SIG-M5 treated with dmso at 0.1 percent for 504 hours (cell line): ENCODE measurements at regions not wholly inside any gene's neighbourhood (a gene's known extent, or its start where the extent isn't known, plus 50 kb on each side); places are given as distances from the start of the nearest gene placed in this dataset.
"Not testable (repeated sequence)": the region's sequence is repeated elsewhere in the genome, so short reads cannot be mapped to it uniquely, and the experiment has no call there.

Experiments used
- DNase-seq: peaks from one replicate; lab custom pipeline; 2025; ENCODE audit not compliant: unreplicated experiment; lab: John Stamatoyannopoulos, UW

- no peak for DNase-seq
Measured at GRCh38 chr9:86634501-86634900, 280.3 kb upstream of the TUT7 start.

GRCh38 chr9:86633945-86634344 lies 279.7 kb upstream of the TUT7 start:
- DNase-seq: no peak

DNA sequence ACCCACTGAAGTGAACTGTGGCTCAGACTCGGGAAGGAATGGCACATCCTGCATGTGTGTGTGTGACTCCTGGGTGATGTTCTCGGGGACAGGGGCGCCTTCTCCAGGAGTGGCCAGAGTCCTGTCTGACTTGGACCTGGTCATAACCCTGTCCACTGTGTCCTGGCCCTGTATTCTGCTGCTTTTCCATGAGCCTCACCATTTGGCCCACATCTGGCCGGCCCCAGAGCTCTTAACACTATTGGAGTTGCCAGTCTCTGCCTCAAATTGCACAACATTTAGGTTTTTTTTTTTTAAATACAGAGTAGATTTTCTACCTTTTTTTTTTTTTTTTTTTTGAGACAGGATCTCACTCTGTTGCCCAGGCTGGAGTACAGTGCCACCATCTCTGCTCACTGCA lies 278.3 kb upstream of the TUT7 start:
- no peak for DNase-seq

GRCh38 chr9:86629530-86629929 lies 275.3 kb upstream of the TUT7 start:
- DNase-seq: no peak

DNA sequence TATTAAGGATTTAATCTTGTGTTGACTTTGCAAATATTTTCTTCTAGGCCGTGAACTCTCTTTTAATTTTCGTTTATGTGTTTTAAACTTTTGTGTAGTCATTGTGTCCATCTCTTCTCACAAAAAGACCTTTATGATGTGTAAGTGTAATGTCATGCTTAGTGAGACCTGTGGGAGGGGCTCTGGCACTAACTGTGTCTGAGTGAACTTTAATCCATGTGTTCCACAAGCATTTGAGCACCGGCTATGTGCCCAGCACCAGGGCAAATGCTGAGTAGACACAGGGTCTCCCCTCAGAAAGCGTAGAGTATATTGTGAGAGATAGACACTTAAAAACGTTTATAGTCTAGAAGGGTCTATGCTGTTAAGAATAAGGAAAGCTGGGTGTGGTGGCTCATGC lies 272.6 kb upstream of the TUT7 start:
- DNase-seq: no peak

- no peak for DNase-seq
Measured at GRCh38 chr9:86624630-86625029, 270.4 kb upstream of the TUT7 start.

DNA sequence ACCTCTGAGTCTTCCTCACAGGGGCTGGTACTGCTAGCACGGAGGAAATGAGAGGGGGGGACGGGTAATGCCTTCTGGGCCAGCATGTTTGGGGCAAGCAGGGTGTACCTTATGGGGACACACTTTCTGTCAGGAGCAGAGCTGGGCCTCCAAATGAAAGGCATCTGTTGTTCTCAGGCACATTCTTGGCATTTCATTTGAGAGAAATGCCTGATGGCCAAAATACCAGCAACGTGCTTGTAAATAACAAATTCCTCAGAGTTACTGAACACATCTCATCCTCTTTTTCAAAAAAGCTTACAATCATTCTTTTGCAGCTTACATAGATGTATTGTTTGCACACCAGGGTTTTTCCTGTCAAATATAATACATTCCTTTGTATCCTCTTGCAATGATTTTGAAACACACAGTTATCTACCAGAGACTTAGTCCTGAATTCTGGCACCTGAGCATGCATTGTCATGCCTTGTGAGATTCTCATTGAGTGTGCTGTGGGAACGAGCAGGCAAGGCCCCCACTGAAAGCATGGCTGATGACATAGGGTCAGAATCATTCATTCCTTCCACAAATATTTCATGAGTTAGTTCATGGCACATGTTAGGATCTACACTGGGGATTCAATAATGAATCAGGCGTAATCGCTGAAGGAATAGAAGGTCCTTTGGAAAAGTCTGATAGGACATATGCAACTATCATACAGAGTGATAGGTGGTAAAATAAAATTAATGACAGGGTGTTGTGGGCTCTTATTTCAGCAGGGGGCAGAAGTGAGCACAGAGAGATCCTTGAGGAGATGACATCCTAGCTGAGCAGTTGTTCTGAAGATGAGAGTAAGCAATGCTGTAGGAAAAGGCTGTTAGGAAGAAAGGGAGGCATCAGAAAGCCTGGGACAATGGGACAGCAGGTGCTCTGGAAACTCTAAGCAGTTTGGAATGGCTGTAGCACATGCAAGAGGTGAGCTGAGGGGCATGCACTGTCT lies 260.9 kb upstream of the TUT7 start:
- no peak for DNase-seq

GRCh38 chr9:86613943-86614342 lies 259.7 kb upstream of the TUT7 start:
- DNase-seq: no peak

GRCh38 chr9:86611534-86611933 lies 257.3 kb upstream of the TUT7 start:
- not testable (repeated sequence) for DNase-seq

GRCh38 chr9:86605303-86605702 lies 251.1 kb upstream of the TUT7 start:
- DNase-seq: no peak

DNA sequence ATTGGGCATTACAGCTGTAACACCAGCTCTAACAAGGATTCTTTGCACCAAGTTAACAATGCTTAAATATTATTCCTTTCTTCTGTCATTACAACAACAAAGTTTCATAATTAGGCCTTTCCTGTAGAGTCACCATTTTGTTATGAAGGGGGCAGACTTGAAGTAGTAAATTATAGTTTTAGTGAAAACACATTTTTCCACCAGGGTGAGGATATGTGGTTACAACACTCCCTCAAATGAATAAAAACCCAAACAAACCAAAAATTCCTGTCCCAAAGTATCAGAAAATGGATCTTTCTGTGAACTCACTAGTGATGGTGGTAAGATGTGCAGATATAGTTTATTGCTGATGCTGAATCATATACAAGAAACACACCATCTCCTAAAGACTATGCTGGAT lies 250.5 kb upstream of the TUT7 start:
- no peak for DNase-seq

DNA sequence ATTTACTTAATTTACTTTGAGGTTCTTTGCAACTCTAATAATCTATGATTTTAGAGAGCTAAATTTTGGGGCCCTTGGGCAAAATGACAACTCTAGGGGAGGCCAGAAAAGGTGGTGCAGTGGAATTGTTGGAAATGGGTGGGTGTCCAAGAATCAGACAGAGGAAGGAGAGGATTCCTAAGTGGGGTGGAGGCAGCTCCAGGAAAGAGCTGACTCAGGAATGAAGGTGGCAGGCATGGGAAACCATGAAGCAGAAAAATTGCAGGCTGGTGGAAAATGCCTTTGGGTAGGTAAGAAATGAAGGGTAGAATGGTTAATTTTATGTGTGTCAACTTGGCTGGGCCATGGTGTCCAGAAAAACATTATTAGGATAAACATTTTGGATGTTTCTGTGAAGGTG lies 248.5 kb upstream of the TUT7 start:
- DNase-seq: no peak

DNA sequence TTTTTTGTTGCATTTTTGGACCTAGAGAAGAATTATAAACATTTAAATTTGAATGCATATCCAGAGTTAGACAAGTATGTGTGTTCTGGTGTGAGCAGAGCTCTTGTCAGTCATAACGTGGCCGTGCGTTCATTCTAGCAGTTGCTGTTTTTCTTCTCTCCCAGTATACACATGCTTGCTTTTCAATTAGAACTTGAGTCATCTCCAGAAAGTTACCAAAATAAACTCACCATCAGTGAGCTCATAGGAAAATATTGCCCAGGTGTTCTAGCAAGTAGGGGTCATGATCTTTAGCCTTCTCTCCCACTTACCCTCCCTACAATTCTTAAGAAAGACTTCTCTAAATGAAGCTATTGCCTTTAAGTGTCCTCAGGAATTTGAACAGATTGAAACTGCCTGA lies 247.5 kb upstream of the TUT7 start:
- no peak for DNase-seq

DNA sequence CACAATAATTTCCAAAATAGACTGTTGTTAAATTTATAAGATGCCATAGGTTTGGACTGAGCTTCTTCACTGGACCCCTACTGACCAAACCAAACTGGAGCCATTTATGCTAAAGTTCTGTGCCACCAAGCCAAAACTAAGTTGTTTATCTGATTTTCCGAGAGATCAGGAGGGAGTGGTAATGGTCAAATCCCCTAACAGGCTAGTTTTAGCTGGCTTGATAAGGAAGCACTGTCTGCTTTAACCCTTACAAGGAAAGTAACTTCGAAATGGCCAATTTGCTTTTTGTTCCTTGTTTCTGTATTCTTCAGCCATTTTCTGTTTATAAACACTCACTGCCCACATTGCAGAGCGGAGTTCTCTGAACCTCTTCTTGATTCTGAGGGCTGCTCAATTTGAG lies 246.8 kb upstream of the TUT7 start:
- DNase-seq: no peak

- DNase-seq: no peak
Measured at GRCh38 chr9:86600291-86600690, 246.1 kb upstream of the TUT7 start.

GRCh38 chr9:86599561-86599960 lies 245.4 kb upstream of the TUT7 start:
- no peak for DNase-seq

DNA sequence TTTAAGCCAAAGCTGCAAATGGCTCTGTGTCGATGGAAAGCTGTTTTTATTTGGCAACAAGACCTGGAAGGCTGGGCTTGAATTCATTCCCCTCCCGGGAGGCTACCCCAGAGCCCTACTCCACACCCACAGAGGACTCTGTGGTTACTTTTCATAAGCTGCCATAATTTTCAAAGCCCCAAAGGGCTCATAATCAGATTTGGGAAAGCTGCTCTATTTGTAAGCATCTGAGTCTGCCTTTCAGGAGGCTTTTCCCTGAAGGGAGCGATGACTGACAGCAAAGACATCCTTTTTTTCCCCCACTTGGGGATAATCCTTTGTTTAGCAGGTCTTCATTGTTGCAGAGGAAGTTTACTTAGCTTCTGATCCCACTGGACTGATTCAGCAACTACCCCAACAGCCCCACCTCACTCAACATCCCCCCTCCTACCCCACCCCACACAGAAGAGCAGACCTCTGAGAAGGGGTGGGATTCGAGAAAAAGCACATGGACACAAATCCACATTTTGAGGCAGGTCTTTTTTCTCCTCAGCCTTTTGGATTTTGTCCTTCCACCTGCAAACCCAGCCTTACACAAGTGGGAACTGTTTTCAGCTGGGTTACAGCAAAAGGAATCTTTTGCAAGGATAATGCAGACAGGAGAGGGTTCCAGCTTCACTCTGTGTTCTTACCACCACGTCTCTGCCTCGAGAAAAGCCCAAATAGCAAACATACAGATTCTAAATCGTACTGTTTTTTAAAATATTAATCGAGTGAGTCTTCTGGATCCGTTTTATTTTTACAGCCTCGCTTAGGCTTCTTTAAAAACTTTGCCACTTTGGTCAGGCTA lies 244.4 kb upstream of the TUT7 start:
- no peak for DNase-seq

- DNase-seq: no peak
Measured at GRCh38 chr9:86594724-86595123, 240.5 kb upstream of the TUT7 start.

DNA sequence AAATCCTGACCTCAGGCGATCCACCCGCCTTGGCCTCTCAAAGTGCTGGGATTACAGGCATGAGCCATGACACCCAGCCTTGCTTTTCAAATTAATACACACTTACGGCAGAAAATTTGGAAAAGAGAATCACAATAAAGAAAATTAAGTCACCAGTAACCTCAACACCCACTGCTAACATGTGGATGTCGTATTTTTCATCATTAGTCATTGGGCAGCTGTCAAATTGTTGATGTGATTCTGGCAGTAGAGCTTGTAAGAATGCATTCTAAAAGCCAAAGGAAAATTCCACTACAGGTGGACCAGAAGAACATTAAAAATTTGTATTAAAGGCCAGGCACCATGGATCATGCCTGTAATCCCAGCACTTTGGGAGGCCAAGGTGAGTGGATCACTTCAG lies 237.3 kb upstream of the TUT7 start:
- no peak for DNase-seq

GRCh38 chr9:86589730-86590129 lies 235.5 kb upstream of the TUT7 start:
- DNase-seq: no peak

GRCh38 chr9:86589273-86589672 lies 235.1 kb upstream of the TUT7 start:
- no peak for DNase-seq

DNA sequence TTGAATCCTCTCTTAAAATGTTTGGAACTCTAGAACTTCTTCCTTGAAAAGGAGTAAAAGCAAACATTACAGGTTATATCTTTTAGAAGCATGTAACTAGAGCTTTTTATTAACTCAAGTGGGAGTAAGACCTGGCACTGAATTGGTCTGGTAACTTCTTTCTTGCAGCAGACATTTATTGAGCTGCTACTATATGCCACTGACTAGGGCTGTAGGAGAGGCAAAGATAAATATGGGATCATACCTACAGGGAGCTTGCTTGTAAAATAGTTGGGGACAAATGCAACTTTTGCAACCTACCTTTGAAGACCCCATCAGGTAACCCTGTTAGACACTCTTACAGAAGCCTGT lies 231.9 kb upstream of the TUT7 start:
- DNase-seq: no peak
